ENCODE measurements at regions not wholly inside any gene's neighbourhood (a gene's known extent, or its start where the extent isn't known, plus 50 kb on each side); places are given as distances from the start of the nearest gene placed in this dataset.
"Not testable (repeated sequence)": the region's sequence is repeated elsewhere in the genome, so short reads cannot be mapped to it uniquely, and the experiment has no call there.

DNA sequence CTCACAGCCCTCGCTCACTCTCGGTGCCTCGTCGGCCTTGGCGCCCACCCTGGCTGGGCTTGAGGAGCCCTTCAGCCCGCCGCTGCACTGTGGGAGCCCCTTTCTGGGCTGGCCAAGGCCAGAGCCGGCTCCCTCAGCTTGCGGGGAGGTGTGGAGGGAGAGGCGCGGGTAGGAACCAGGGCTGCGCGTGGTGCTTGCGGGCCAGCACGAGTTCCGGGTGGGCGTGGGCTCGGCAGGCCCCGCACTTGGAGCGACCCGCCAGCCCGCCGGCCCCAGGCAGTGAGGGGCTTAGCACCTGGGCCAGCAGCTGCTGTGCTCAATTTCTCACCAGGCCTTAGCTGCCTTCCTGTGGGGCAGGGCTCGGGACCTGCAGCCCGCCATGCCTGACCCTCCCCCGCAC is 202.4 kb upstream of the PRSS16 start:
- TF ChIP-seq, protein P1, sequence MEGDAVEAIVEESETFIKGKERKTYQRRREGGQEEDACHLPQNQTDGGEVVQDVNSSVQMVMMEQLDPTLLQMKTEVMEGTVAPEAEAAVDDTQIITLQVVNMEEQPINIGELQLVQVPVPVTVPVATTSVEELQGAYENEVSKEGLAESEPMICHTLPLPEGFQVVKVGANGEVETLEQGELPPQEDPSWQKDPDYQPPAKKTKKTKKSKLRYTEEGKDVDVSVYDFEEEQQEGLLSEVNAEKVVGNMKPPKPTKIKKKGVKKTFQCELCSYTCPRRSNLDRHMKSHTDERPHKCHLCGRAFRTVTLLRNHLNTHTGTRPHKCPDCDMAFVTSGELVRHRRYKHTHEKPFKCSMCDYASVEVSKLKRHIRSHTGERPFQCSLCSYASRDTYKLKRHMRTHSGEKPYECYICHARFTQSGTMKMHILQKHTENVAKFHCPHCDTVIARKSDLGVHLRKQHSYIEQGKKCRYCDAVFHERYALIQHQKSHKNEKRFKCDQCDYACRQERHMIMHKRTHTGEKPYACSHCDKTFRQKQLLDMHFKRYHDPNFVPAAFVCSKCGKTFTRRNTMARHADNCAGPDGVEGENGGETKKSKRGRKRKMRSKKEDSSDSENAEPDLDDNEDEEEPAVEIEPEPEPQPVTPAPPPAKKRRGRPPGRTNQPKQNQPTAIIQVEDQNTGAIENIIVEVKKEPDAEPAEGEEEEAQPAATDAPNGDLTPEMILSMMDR (IDR thresholded peaks at IDR 0.05; ENCODE audit: low read depth, low read length, missing input control), result not testable (repeated sequence)
- TF ChIP-seq, protein P2, sequence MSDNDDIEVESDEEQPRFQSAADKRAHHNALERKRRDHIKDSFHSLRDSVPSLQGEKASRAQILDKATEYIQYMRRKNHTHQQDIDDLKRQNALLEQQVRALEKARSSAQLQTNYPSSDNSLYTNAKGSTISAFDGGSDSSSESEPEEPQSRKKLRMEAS (IDR thresholded peaks at IDR 0.05), result not testable (repeated sequence)
- TF ChIP-seq TAF1 (conservative IDR thresholded peaks at IDR 0.05); RAD21 (IDR thresholded peaks at IDR 0.05); JUND (IDR thresholded peaks at IDR 0.05); FOXA1 (IDR thresholded peaks at IDR 0.05); SP1 (IDR thresholded peaks at IDR 0.05): not testable (repeated sequence)
